ENCODE measurements at regions not wholly inside any gene's neighbourhood (a gene's known extent, or its start where the extent isn't known, plus 50 kb on each side); places are given as distances from the start of the nearest gene placed in this dataset.

DNA sequence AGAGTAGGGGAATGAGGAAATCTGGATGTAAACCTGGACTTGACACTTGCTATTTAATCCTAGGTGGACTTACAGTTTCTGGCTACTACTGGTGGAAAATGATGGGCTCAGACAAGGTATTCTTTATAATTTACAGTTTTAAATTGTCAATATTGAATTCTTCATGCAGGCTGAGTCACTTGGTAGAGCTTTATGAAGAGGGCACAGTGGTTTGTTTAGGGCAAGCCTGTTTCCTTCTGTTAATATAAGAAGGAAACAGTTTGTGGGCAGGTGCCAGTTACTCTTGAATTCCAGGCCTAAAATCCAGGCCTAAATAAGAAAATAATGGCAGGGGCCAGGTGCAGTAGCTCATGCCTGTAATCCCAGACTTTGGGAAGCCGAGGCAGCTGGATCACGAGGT, 355.8 kb upstream of the RGS6 start:
- no peak for TF ChIP-seq EZH2 (IDR thresholded peaks at IDR 0.05; ENCODE audit: borderline replicate concordance, insufficient read depth, low read length, poor library complexity, severe bottlenecking)
- Histone ChIP-seq H3K9ac (ENCODE audit: low read length) (no peak overlapping the region), H3K36me3 (ENCODE audit: insufficient read depth, low read length) (no peaks in the 10 kb centered on the region), H4K20me1 (ENCODE audit: insufficient read depth) (no peaks in the 10 kb centered on the region), H3K27ac (ENCODE audit: low read length) (no peak overlapping the region), H3K9me2 (ENCODE audit: insufficient read depth, low read length) (no peaks in the 10 kb centered on the region), H3K4me3 (ENCODE audit: low read length) (no peak overlapping the region), H3K27me3 (ENCODE audit: insufficient read depth, low read depth, low read length) (no peaks in the 10 kb centered on the region), H2AFZ (ENCODE audit: low read depth, low read length) (no peak overlapping the region), H3K9me3 (ENCODE audit: low read length) (no peaks in the 10 kb centered on the region), H3K4me2 (ENCODE audit: low read length) (no peak overlapping the region), H3F3A (ENCODE audit: insufficient read depth, low read length, poor library complexity, severe bottlenecking) (no peaks in the 10 kb centered on the region), H3K79me2 (replicated peaks; ENCODE audit: insufficient read depth, low read length) (no peaks in the 10 kb centered on the region)

GRCh38 chr14:71579331-71579730, 352.9 kb upstream of the RGS6 start:
- Histone ChIP-seq H3K36me3 (ENCODE audit: insufficient read depth, low read length) (no peaks in the 10 kb centered on the region), H3K79me2 (replicated peaks; ENCODE audit: insufficient read depth, low read length) (no peaks in the 10 kb centered on the region), H3K27me3 (ENCODE audit: insufficient read depth, low read depth, low read length) (no peaks in the 10 kb centered on the region), H2AFZ (ENCODE audit: low read depth, low read length) (no peak overlapping the region), H3K9ac (ENCODE audit: low read length) (no peak overlapping the region), H4K20me1 (ENCODE audit: insufficient read depth) (no peaks in the 10 kb centered on the region), H3K27ac (ENCODE audit: low read length) (no peak overlapping the region), H3F3A (ENCODE audit: insufficient read depth, low read length, poor library complexity, severe bottlenecking) (no peaks in the 10 kb centered on the region), H3K4me3 (ENCODE audit: low read length) (no peak overlapping the region), H3K9me2 (ENCODE audit: insufficient read depth, low read length) (no peaks in the 10 kb centered on the region), H3K9me3 (ENCODE audit: low read length) (no peaks in the 10 kb centered on the region), H3K4me2 (ENCODE audit: low read length) (no peak overlapping the region)
- TF ChIP-seq, protein P1, sequence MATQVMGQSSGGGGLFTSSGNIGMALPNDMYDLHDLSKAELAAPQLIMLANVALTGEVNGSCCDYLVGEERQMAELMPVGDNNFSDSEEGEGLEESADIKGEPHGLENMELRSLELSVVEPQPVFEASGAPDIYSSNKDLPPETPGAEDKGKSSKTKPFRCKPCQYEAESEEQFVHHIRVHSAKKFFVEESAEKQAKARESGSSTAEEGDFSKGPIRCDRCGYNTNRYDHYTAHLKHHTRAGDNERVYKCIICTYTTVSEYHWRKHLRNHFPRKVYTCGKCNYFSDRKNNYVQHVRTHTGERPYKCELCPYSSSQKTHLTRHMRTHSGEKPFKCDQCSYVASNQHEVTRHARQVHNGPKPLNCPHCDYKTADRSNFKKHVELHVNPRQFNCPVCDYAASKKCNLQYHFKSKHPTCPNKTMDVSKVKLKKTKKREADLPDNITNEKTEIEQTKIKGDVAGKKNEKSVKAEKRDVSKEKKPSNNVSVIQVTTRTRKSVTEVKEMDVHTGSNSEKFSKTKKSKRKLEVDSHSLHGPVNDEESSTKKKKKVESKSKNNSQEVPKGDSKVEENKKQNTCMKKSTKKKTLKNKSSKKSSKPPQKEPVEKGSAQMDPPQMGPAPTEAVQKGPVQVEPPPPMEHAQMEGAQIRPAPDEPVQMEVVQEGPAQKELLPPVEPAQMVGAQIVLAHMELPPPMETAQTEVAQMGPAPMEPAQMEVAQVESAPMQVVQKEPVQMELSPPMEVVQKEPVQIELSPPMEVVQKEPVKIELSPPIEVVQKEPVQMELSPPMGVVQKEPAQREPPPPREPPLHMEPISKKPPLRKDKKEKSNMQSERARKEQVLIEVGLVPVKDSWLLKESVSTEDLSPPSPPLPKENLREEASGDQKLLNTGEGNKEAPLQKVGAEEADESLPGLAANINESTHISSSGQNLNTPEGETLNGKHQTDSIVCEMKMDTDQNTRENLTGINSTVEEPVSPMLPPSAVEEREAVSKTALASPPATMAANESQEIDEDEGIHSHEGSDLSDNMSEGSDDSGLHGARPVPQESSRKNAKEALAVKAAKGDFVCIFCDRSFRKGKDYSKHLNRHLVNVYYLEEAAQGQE (IDR thresholded peaks at IDR 0.05; ENCODE audit: borderline replicate concordance) = no peak
- TF ChIP-seq TAF1 (IDR thresholded peaks at IDR 0.05; ENCODE audit: low read depth) (no peak), EZH2 (IDR thresholded peaks at IDR 0.05; ENCODE audit: borderline replicate concordance, insufficient read depth, low read length, poor library complexity, severe bottlenecking) (no peak), SMC3 (conservative IDR thresholded peaks at IDR 0.05; ENCODE audit: poor library complexity) (no peak), MXI1 (conservative IDR thresholded peaks at IDR 0.05; ENCODE audit: poor library complexity, severe bottlenecking) (no peak)

- H3K9me3 ChIP-seq (ENCODE audit: low read length) = no peaks in the 10 kb centered on the region
- H3K36me3 ChIP-seq (ENCODE audit: insufficient read depth, low read length) = no peaks in the 10 kb centered on the region
- no peak overlapping the region for H3K4me2 ChIP-seq (ENCODE audit: low read length)
- no peaks in the 10 kb centered on the region for H3K9me2 ChIP-seq (ENCODE audit: insufficient read depth, low read length)
- no peaks in the 10 kb centered on the region for H3K79me2 ChIP-seq (replicated peaks; ENCODE audit: insufficient read depth, low read length)
- TF ChIP-seq TAF1 (IDR thresholded peaks at IDR 0.05; ENCODE audit: low read depth) (no peak), SMC3 (conservative IDR thresholded peaks at IDR 0.05; ENCODE audit: poor library complexity) (no peak), CTCF (IDR thresholded peaks at IDR 0.05; ENCODE audit: poor library complexity, severe bottlenecking) (no peak), RAD21 (conservative IDR thresholded peaks at IDR 0.05) (no peak), MXI1 (conservative IDR thresholded peaks at IDR 0.05; ENCODE audit: poor library complexity, severe bottlenecking) (no peak), EZH2 (IDR thresholded peaks at IDR 0.05; ENCODE audit: borderline replicate concordance, insufficient read depth, low read length, poor library complexity, severe bottlenecking) (no peak), EP300 (conservative IDR thresholded peaks at IDR 0.05; ENCODE audit: poor library complexity, severe bottlenecking) (no peak), POLR2AphosphoS5 (IDR thresholded peaks at IDR 0.05) (no peak)
- TF ChIP-seq, protein P1 (IDR thresholded peaks at IDR 0.05; ENCODE audit: borderline replicate concordance) = no peak
- H3F3A ChIP-seq (ENCODE audit: insufficient read depth, low read length, poor library complexity, severe bottlenecking) = no peaks in the 10 kb centered on the region
- no peak overlapping the region for H2AFZ ChIP-seq (ENCODE audit: low read depth, low read length)
- H3K9ac ChIP-seq (ENCODE audit: low read length) = no peak overlapping the region
- no peaks in the 10 kb centered on the region for H4K20me1 ChIP-seq (ENCODE audit: insufficient read depth)
- no peak overlapping the region for H3K4me3 ChIP-seq (ENCODE audit: low read length)
- no peaks in the 10 kb centered on the region for H3K27me3 ChIP-seq (ENCODE audit: insufficient read depth, low read depth, low read length)
- H3K27ac ChIP-seq (ENCODE audit: low read length) = no peak overlapping the region
These were observed 349.5 kb upstream of the RGS6 start for GRCh38 chr14:71582705-71583104.
